K562 (cell line): ENCODE measurements at regions not wholly inside any gene's neighbourhood (a gene's known extent, or its start where the extent isn't known, plus 50 kb on each side); places are given as distances from the start of the nearest gene placed in this dataset.
A peak's percentile ranks its signal among the peaks of the same experiment; 100 is the strongest.
"Not testable (repeated sequence)": the region's sequence is repeated elsewhere in the genome, so short reads cannot be mapped to it uniquely, and the experiment has no call there.

Experiments used
- ATAC-seq: fragments of 200-7000 bp; cut with Tn5 transposase; 3 replicates; pipeline ENCODE4 v1.9.1; 2020; ENCODE audit warnings: moderate library complexity
- BruUV-seq: library from RNA; stranded (reverse); fragments of 400-500 nt; replicated peaks from 2 replicates; lab custom pipeline; 2021; lab: Mats Ljungman, UMichigan
- CTCF ChIA-PET: fragments of 300-600 bp; formaldehyde crosslinking; extraction: SDS; loops from one replicate; lab custom pipeline; 2021; ENCODE audit warnings: low intra/inter-chr PET ratio; lab: Yijun Ruan, JAX
- POLR2A ChIA-PET: fragments of 300-600, 350-650 bp; sonication (Branson Sonifier 250); formaldehyde crosslinking; extraction: SDS; loops from one replicate; lab custom pipeline; 2021; ENCODE audit warnings: antibody characterized with exemption, inconsistent platforms; lab: Yijun Ruan, JAX
- DNase-seq, 4 experiments: peaks; one replicate each; pipeline versions ENCODE4 v3.0.0 to v3.0.0-alpha.2; 2011 to 2018; ENCODE audit warnings: low spot score in 3 of 4, mixed read lengths in 3 of 4; ENCODE audit errors: extremely low read depth in 1 of 4
- FAIRE-seq: peaks from 2 replicates; lab custom pipeline; 2011; peaks lifted over from hg19 to GRCh38; lab: Jason Lieb, UNC
- H2AFZ ChIP-seq: 2 replicates; pipeline ENCODE4 v1.6.0; 2011; ENCODE audit warnings: low read depth, low read length, control low read depth, inconsistent platforms
- H3K27ac ChIP-seq: fragments of 200-600 bp; 3 replicates; pipeline ENCODE4 v1.8.0; 2011; ENCODE audit warnings: low read depth, mild to moderate bottlenecking, control low read depth, inconsistent platforms, low read length, moderate library complexity, mixed read lengths; ENCODE audit errors: extremely low read depth
- H3K27me3 ChIP-seq, 2 experiments: fragments of 300-600 bp in 1 of 2; 2 replicates in 1 of 2; 3 replicates in 1 of 2; pipeline versions ENCODE4 v1.6.0 to v1.8.0; 2011; ENCODE audit warnings: inconsistent platforms in 2 of 2, low read length in 2 of 2, mild to moderate bottlenecking in 1 of 2, mixed read lengths in 1 of 2, moderate library complexity in 1 of 2; ENCODE audit not compliant: control insufficient read depth in 2 of 2, insufficient read depth in 2 of 2
- H3K36me3 ChIP-seq: fragments of 300-600 bp; 3 replicates; pipeline ENCODE4 v1.8.0; 2011; ENCODE audit warnings: mild to moderate bottlenecking, low read length, inconsistent platforms; ENCODE audit not compliant: control insufficient read depth, insufficient read depth
- H3K4me1 ChIP-seq, 2 experiments: fragments of 200-600 bp in 1 of 2; replicated peaks in 1 of 2; 2 replicates in 1 of 2; 3 replicates in 1 of 2; pipeline versions ENCODE4 v1.5.1 to v1.8.0; 2011; ENCODE audit warnings: inconsistent platforms in 2 of 2, low read length in 2 of 2, mild to moderate bottlenecking in 1 of 2, mixed read lengths in 1 of 2, moderate library complexity in 1 of 2; ENCODE audit not compliant: control insufficient read depth in 2 of 2, insufficient read depth in 2 of 2
- H3K4me2 ChIP-seq: 2 replicates; pipeline ENCODE4 v1.6.1; 2011; ENCODE audit warnings: low read length, control low read depth, inconsistent platforms, mixed read lengths; ENCODE audit not compliant: insufficient read depth
- H3K4me3 ChIP-seq: fragments of 200-600 bp; sonication (generic), shearing (Covaris generic); 2 replicates; pipeline ENCODE4 v1.5.1; 2016; ENCODE audit warnings: control low read depth, inconsistent platforms
- H3K79me2 ChIP-seq: fragments of 200-600 bp; 3 replicates; pipeline ENCODE4 v1.8.0; 2011; ENCODE audit warnings: low read length, inconsistent platforms; ENCODE audit not compliant: control insufficient read depth, insufficient read depth
- H3K9ac ChIP-seq, 2 experiments: 2 replicates each; pipeline versions ENCODE4 v1.6.0 to v1.6.1; 2011; ENCODE audit warnings: low read depth in 2 of 2, low read length in 2 of 2, control low read depth in 1 of 2, inconsistent platforms in 1 of 2, mild to moderate bottlenecking in 1 of 2, mixed read lengths in 1 of 2; ENCODE audit not compliant: insufficient read depth in 1 of 2
- H3K9me1 ChIP-seq: one replicate; pipeline ENCODE4 v1.6.0; 2011; ENCODE audit warnings: inconsistent platforms, mild to moderate bottlenecking, low read length, moderate library complexity; ENCODE audit not compliant: control insufficient read depth, insufficient read depth
- H3K9me3 ChIP-seq: replicated peaks from 2 replicates; pipeline ENCODE4 v1.5.1; 2011; ENCODE audit warnings: low read depth, low read length, inconsistent platforms; ENCODE audit not compliant: control insufficient read depth, insufficient read depth
- H4K20me1 ChIP-seq: replicated peaks from 2 replicates; pipeline ENCODE4 v1.6.1; 2011; ENCODE audit warnings: low read length, inconsistent platforms, mixed read lengths; ENCODE audit not compliant: control insufficient read depth, insufficient read depth
- CBFA2T3 ChIP-seq: fragments of 450-650 bp; IDR thresholded peaks from 2 replicates; pipeline ENCODE4 v1.6.1; 2017
- POLR2B ChIP-seq: fragments of 450-650 bp; IDR thresholded peaks from 2 replicates; pipeline ENCODE4 v1.6.1; 2018; ENCODE audit warnings: low read depth; ENCODE audit not compliant: partially characterized antibody
- SUPT5H ChIP-seq: fragments of 450-650 bp; IDR thresholded peaks from 2 replicates; pipeline ENCODE4 v1.6.1; 2016
- WGBS: fragments of 100-300 bp; shearing (Covaris generic); methylation state at CpG from one replicate; pipeline ENCODE4 v1.1.6; 2016; ENCODE audit warnings: low coverage, mixed read lengths; ENCODE audit not compliant: insufficient coverage; ENCODE audit errors: missing lambda C conversion rate; 5-methylcytosine and 5-hydroxymethylcytosine counted together
- in situ Hi-C: fragments of 300-500 bp; cut with MboI; formaldehyde crosslinking; loops from 4 replicates; pipeline ENCODE4 v1.15.0; 2018; ENCODE audit warnings: inconsistent platforms, mixed read lengths
- intact Hi-C: fragments of 100-400 bp; cut with micrococcal nuclease; formaldehyde crosslinking; loops from 2 replicates; pipeline ENCODE4 v1.14.2; 2022

DNA sequence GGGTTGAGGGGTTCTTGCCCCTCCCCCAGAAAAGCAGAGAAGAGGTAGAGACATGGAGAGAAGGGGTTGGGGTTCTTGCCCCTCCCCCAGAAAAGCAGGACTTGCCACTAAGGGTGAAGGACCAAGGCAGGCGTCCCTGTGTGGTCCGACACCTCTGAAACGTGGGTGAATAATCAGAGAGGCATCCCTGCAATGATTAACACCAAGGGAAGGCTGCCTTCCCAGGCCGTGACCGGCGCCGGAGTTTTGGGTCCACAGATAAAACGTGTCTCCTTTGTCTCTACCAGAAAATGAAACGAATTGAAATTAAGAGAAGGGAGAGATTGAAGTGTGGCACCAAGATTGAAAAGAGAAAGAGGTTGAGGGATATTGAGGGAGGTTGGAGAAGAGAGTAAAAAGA, 778.2 kb downstream of the UQCRFS1 start:
- FAIRE-seq, DNase-seq, H3K27me3 ChIP-seq, H3K9ac ChIP-seq, in situ Hi-C loops, H2AFZ ChIP-seq, H3K9me3 ChIP-seq, intact Hi-C loops, H3K4me1 ChIP-seq, BruUV-seq, ATAC-seq, H3K9me1 ChIP-seq, H3K4me3 ChIP-seq, POLR2A ChIA-PET, H3K27ac ChIP-seq, CTCF ChIA-PET, H3K4me2 ChIP-seq: not testable (repeated sequence)
- H4K20me1 ChIP-seq: peaks cover 10% of the 10 kb centered on the region; the same call in 1 of the 2 replicates
- WGBS: 48% methylated on average over 9 of the region's 9 CpGs
- peaks cover 54% of the 10 kb centered on the region; the same call in 2 of the 3 replicates for H3K36me3 ChIP-seq
- peaks cover 12% of the 10 kb centered on the region; the same call in 2 of the 3 replicates for H3K79me2 ChIP-seq

- in situ Hi-C loops, H3K4me3 ChIP-seq, CTCF ChIA-PET, DNase-seq, H3K79me2 ChIP-seq, H3K27ac ChIP-seq, ATAC-seq, H3K9ac ChIP-seq, H3K4me2 ChIP-seq, POLR2A ChIA-PET, intact Hi-C loops, H3K4me1 ChIP-seq, H3K27me3 ChIP-seq, H3K9me3 ChIP-seq, H2AFZ ChIP-seq, FAIRE-seq, BruUV-seq, H3K9me1 ChIP-seq: not testable (repeated sequence)
- TF ChIP-seq CBFA2T3: peak; percentile 5; the same call in 1 of the 2 replicates
- TF ChIP-seq SUPT5H: 0 out of 2 replicates have a peak, but pooled peaks have one; percentile 20
- peak; percentile 40 for TF ChIP-seq POLR2B
- WGBS: 57% methylated on average over 3 of the region's 5 CpGs
- Histone ChIP-seq H4K20me1 (peaks cover 10% of the 10 kb centered on the region), H3K36me3 (peaks cover 58% of the 10 kb centered on the region; the same call in 2 of the 3 replicates)
Observed at GRCh38 chr19:28434365-28434764, 778.6 kb downstream of the UQCRFS1 start.

- H3K79me2 ChIP-seq, H3K27ac ChIP-seq, H3K9me3 ChIP-seq, H3K4me1 ChIP-seq, H3K9me1 ChIP-seq, H2AFZ ChIP-seq, CTCF ChIA-PET, H3K4me3 ChIP-seq, H3K9ac ChIP-seq, H3K27me3 ChIP-seq, intact Hi-C loops, BruUV-seq, ATAC-seq, FAIRE-seq, H3K4me2 ChIP-seq, in situ Hi-C loops, DNase-seq: not testable (repeated sequence)
- Histone ChIP-seq H3K36me3 (peaks cover 67% of the 10 kb centered on the region), H4K20me1 (peaks cover 10% of the 10 kb centered on the region)
- WGBS: 45% methylated on average over 2 of the region's 4 CpGs
- POLR2A ChIA-PET: interaction anchor here (1.6 kb wide), 1 partner anchor 31 kb away, joined by 3 read pairs; no protein-coding TSS in a partner anchor
Observed at GRCh38 chr19:28433166-28433565, 779.8 kb downstream of the UQCRFS1 start.
